ENCODE measurements at regions not wholly inside any gene's neighbourhood (a gene's known extent, or its start where the extent isn't known, plus 50 kb on each side); places are given as distances from the start of the nearest gene placed in this dataset.
"Not testable (repeated sequence)": the region's sequence is repeated elsewhere in the genome, so short reads cannot be mapped to it uniquely, and the experiment has no call there.

DNA sequence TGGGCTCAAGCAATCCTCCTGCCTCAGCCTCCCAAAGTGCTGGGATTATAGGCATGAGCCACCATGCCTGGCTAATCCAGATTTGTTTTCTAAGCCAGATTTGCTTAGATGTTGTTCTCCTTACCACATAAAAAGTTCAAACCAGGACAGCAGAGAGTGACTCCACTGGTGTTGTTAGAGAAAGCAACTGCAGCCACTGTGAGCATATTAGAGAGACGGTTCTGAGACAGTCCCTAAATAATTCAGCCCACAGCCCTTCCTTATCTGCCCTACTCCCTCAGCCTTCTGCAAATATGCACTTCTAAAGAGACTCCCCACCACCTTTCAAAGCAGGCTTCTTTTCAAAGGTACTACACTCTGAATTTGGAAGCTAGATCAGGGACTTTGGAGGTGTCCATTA is 96.1 kb downstream of the DRD1 start:
- DNase-seq (ENCODE audit: low read depth) = no peak

DNA sequence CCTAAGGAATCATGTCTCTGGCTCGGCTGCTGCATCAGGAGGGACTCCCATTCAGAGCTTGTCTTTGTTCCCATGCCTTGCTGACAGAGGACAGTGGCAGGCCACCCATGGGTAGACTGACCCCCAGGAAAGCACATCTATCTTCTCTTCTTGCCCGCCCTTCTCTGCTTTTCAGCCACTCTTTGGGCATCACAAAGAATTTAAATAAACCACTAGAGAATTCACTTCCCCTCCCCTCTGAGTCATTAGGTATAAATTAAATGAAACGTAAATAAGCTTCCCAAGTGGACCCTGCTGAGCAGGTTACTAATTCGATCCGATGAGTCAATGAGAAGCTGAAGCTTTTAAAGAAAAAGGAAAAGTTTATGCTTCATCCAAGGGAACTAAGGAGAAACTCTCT is 97.0 kb downstream of the DRD1 start:
- no peak for DNase-seq (ENCODE audit: low read depth)

DNA sequence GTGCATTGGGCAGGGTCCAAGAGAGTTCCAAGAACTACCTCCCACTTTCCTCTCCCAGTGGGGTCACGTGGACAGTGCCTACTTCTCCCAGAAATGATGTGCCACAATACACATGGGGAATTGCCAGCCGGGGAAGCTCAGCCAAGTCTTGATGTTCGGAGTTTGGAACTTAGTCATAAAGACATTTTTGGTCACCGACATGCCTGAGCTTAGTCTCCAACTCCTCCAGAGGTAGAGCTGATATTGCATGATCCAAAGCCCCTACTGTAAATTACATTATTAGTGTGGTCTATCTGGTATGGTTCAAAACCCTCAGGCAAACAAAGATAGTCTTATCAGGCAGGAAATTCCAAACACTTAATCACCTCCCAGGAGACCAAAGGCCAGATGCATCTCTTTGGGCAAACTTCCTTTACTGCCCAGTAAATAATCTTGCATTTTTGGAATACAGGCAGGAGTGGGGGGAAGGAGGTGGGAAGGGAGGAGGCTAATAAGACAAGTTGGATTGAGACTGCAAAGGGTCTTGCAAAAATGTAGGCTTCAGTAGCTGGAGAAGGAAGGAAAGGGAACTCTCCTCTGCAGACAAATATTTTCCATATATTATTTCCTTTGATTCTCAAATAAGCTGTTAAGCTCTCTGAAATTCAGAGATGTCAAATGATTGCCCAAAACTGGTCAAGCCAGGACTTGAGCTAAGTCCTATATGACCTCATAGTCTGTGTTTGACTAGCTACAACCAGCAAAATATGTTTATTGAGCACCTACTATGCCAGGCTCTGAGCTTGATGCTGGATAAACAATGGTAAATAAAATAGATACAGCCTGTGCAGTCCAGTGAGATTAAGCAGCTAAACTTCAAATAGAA is 99.4 kb downstream of the DRD1 start:
- DNase-seq (ENCODE audit: low read depth) = no peak

DNA sequence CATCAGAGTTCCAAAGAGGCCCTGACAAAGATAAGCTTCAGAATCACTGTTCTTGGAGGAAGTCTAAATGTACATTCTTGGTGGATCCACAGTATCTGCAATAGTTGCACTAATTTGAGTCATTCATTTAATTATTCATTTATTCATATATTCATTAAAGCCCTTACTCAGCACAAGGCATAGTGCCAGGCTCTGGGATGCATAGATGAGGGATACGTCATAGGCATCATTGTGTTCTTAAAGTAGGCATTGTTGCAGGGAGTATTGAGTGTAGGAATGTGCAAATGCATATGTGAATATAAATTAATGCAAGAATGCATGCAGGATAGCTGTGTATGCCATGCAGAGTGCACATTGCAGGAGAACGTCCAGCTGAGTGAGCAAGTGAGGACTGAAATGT is 100.7 kb downstream of the DRD1 start:
- DNase-seq (ENCODE audit: low read depth) = no peak

DNA sequence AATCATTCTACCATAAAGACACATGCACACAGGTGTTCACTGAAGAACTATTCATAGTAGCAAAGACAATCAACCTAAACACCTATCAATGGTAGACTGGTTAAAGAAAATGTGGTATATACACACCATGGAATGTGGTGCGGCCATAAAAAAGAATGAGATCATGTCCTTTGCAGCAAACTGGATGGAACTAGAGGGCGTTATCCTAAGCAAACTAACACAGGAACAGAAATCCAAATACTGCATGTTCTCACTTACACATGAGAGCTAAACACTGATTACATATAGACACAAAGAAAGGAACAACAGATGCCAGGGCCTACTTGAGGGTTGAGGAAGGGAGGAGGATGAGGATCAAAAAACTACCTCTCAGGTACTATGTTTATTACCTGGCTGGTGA is 103.8 kb downstream of the DRD1 start:
- no peak for DNase-seq (ENCODE audit: low read depth)

DNA sequence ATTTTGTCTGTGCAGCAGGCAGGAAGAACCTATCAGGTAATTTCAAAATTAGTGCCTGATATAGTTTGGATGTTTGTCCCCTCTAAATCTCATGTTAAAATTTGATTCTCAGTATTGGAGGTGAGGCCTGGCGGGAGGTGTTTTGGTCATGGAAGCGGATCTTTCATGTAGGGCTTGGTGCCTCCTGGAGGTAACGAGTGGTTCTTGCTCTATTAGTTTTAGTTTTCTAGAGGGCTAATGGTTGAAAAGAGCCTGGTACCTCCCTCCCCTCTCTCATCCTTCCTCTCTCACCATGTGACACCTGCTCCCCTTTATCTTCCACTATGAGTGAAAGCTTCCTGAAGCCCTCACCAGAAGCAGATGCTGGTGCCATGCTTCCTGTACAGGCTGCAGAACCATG is 106.3 kb downstream of the DRD1 start:
- no peak for DNase-seq (ENCODE audit: low read depth)

DNA sequence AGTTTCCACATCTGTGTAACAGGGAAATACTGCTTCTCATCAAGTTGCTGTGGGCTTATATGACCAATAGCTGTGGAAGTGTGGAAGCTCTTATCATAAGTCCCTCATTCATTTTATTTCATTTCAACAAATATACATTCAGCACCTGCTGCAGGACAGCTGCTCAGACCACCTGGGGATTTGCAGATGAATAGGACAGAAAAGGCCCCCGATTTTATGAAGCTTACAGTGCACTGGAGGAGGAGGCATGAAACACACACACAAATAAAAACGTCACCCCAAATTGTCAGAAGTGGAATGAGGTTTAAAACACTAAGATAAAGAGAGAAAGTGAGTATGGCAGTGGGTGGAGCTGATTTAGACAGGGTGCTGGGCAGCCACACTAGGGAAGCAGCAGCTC is 107.2 kb downstream of the DRD1 start:
- DNase-seq (ENCODE audit: low read depth) = no peak

DNA sequence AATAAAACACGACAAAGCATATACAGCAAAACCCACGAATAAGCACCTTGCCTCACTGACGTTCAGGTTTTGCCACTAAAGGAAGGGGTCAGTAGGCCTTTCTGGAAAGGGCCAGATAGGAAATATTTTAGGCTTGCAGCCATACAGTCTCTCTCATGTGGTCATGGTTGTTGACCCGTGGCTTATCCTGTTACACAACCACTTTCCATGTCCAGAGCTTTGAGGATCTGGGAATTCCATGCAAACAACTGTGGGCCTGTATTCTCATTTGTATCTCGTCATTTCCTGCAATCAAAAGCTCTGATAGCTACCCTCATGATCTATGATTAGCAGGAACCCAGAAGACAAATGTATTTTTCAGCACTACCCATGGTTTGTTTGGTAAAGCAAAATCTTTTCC is 108.3 kb downstream of the DRD1 start:
- no peak for DNase-seq (ENCODE audit: low read depth)

DNA sequence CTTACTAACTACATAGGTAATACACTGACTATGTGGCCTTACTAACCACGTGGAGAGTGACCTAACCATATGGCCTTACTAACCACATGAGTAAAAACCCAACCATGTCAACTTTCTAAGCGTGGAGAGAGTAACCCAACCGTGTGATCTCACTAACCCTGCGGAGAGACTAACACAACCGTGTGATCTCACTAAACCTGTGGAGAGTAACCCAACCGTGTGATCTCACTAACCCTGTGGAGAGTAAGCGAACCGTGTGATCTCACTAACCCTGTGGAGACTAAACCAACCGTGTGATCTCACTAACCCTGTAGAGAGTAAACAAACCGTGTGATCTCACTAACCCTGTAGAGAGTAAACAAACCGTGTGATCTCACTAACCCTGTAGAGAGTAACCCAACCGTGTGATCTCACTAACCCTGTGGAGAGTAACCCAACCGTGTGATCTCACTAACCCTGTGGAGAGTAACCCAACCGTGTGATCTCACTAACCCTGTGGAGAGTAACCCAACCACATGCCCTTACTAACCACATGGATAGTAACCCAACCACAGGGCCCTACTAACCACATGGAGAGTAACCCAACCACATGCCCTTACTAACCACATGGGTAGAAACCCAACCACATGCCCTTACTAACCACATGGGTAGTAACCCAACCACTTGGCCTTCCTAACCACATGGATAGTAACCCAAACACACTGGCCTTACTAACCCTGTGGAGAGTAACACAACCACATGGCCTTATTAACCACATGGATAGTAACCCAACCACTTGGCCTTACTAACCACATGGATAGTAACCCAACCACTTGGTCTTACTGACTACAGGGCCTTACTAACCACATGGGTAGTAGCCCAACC is 112.6 kb downstream of the DRD1 start:
- DNase-seq (ENCODE audit: low read depth) = not testable (repeated sequence)

DNA sequence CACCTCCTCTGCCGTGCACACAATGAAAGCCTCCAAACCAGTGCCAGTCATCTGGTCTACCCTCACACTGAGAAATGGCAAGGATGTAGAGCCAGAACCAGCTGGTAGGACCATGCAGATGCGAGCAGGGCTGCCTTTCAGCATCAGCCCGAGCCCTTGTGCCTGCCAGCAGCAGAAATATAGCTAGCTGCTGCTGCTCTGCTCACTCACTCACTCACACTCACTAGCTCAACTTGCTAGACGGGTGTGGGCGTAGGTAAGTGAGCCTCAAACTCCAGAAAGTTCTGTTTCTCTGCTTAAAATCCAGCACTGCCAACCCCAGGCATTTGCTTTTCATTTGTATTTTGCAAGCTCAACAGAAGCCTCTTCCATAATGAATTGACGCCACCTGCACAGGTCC is 114.0 kb downstream of the DRD1 start:
- DNase-seq (ENCODE audit: low read depth) = no peak

DNA sequence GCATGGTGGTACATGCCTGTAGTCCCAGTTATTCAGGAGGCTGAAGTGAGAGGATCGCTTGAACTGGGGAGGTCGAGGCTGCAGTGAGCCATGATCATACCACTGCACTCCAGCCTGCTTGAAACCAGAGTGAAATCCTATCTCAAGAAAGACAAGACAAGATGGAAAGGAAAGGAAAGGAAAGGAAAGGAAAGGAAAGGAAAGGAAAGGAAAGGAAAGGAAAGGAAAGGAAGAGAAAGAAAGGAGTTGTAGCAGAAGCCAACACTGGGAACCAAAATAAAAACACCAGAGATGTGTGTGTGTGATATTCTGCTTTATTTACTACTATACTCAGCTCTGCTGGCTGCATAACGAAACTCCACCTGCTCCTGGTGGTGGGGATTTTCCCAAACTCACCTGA is 115.3 kb downstream of the DRD1 start:
- DNase-seq (ENCODE audit: low read depth) = no peak

DNA sequence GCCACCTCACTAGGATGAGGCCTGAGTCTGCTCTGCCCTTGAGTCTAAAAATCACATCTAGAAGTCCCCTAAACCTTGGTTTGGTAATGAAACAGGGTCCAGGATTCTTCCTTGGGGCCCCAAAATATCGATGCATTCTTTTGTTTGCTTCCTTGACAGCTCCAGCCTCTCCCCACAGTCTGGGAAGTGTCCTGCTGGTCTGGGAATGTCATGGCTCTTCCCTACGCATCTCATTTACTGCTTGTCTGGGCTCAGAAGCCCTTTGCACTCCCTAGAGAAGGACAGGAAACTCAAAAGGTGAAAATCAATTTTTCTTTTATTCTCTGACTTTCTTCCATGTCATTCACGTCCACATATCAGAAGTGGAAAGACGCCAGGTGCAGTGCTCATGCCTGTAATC is 115.8 kb downstream of the DRD1 start:
- DNase-seq (ENCODE audit: low read depth) = no peak

DNA sequence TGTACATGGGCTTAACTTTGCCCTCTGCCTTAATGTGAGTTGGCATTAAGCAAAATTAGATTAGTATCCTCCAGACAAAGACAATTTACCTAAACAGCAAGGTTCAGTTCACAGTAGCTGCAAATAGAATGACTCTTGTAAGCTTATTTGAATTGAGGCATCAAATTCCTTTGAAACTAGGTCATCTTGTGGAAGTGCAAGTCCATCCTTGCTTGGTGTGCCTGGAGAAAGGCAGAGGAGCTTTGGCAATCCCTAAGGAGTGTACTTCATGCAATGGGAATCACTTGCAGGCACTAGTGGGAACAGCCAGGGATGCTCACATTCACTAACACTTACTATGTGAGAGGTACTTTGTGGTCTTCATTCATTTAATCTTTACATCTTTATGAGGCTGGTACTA is 118.3 kb downstream of the DRD1 start:
- no peak for DNase-seq (ENCODE audit: low read depth)

DNA sequence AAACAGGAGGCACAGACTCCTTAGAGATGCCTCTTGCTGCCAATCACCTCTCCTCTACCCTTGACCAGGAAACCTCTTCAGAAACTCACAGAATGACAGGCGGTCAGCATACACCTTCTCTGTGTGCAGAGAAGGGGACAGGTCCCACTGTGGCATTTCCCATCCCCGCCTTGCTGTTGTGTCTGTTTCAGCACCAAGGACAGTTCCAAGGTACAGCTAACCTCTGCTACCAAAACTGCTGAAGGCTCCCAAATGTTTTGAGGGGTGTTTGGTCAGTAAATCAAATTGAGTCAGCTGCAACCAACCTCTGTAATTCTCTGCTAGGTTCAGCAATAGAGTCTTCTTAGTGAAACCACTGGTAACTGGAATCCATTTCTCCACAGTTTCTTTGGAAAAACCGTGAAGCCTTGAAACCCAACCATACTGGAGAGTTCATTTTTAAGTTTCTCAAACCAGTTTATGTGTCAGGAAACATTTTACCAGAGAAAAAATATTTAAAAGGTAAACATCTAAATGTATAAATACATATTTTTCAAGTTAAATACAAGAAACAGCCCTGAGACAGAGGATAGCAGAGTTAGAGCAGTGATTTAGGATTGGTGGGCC is 122.0 kb downstream of the DRD1 start:
- DNase-seq (ENCODE audit: low read depth) = peak; percentile 27

DNA sequence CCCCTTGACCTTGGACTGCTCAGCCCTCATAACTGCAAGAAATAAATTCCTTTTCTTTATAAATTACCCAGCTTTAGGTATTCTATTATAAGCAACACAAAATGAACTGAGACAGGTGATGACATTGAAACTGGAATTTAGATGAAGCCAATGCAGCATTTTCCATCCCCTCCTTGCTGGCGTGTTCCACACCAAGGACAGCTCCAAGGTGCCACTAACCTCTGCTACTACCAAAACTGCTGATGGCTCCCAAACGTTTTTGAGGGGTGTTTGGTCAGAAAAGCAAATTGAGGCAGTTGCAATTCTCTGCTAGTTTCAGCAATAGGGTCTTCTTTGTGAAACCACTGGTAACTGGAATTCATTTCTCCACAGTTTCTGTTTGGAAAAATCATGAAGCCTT is 124.8 kb downstream of the DRD1 start:
- DNase-seq (ENCODE audit: low read depth) = no peak

DNA sequence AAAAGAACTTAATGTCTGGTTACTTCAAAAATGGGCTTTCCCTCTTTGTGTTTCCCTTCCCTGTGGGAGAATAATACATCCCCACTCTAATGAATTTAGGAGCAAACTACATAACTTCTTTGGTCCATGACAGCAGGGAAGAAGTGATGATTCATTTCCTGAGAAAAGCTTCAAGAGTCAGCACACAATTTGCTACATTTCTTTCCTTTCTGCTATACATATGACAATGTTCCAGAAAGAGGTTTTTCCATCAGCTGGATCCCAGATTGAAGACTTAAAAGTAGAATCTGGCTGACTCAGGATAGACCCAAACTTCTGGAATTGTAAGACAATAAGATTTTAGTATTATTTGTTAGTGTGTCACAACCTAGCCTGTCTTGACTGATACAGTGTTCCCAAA is 126.1 kb downstream of the DRD1 start:
- DNase-seq (ENCODE audit: low read depth) = no peak

DNA sequence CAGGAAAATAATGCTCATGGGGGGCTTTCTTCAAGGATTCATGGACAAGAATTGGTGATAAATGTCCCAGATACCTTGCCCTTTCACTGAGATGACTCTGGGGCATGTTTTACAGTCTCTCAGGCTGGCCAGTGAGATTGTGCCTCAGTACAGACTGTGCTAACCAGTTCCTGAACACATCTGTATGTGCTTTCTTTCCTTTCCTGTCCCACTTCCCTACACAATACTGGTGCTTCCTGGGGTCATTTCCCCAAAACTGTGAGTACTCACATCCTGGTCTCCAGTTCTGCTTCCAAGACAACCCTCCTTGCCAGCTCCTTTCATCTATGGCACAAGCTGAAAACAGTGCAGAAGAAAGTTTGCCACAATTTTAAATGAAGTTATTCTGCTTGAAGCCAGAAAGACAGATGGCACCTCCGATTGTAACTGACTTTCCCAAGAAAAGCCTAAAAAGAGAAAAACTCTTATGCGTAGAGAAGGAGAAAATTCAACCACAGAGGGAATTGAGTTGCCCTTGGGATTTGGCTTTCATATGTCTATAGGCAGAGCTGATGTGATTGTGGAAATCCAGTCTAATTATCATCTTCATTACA is 134.7 kb downstream of the DRD1 start:
- no peak for DNase-seq (ENCODE audit: low read depth)

DNA sequence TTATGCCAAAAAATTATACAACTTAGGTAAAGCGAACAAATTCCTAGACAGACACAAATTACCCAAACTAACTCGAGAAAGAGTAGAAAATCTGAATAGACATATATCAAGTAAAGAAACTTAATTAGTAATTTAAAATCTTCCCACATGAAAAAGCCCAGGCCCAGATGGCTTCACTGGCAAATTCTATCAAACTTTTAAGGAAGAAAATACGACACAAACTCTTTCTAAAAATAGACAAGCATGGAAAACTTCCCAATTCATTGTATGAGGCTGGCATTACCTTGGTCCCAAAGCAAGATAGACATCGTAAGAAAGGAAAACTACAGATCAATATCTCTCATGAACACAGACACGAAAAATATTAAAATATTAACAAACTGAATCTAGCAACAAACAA is 135.3 kb downstream of the DRD1 start:
- DNase-seq (ENCODE audit: low read depth) = no peak

DNA sequence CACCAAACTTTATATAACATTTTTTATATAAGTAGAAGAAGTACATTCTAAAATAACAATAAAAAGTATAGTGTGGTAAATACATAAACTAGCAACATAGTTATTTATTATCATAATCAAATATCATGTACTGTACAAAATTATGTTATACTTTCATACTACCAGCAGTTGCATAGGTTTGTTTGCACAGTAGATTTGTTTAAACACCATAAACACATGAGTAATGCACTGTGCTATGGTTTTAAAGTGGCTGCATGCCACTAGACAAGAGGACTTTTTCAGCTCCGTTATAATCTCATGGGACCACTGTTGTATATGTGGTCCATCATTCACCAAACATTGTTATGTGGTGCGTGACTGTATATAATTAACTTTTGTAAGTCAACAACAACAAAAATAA is 137.6 kb downstream of the DRD1 start:
- no peak for DNase-seq (ENCODE audit: low read depth)

DNA sequence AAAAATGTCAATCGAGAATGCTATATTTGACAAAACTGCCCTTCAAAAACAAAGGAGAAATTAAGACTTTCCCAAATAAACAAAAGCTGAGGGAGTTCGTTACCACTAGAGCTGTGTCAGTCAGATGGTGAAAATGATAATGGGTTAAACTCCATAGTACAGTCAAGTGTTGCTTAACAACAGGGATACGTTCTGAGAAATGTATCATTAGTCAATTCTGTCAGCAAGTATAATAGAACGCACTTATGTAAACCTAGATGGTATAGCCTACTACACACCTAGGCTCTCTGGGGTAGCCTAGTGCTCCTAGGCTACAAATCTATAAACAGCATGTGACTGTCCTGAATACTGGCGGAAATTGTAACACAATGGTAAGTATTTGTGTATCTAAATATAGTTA is 138.7 kb downstream of the DRD1 start:
- DNase-seq (ENCODE audit: low read depth) = no peak

DNA sequence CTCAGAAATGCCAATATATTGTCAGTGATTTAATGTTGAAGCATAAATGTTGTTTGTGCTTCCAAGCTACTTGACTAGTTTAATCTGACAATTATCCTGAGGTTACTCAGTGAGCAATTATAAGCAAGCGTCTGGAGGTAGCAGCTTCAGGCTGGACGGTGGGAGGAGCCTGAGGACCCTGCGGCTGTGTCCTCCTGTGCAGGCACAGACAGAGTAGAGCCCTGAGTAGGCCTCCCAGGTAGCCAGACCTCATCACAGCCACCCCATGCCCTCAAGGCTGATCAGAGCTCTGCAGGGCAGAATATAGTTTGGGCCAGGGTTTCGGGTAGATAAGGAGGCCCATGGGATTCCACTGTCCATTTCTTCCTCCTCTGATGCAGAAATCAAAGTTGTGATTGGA is 153.6 kb downstream of the DRD1 start:
- DNase-seq (ENCODE audit: low read depth) = no peak
